NCI-H1436 (cell line): ENCODE measurements at regions not wholly inside any gene's neighbourhood (a gene's known extent, or its start where the extent isn't known, plus 50 kb on each side); places are given as distances from the start of the nearest gene placed in this dataset.

Experiments
- DNase-seq: peaks from one replicate; lab custom pipeline; 2025; lab: John Stamatoyannopoulos, UW

DNA sequence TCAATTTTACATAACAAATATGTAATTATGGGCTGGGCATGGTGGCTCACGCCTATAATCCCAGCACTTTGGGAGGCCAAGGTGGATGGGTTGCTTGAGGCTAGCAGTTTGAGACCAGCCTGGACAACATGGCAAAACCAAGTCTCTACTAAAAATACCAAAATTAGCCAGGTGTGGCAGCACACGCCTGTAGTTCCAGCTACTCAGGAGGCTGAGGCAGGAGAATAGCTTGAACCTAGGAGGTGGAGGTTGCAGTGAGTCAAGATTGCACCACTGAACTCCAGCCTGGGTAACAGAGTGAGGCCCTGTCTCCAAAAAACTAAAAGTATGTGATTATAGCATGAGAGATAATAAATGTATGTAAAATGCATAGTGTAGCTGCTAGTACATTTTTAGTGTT, 229.0 kb downstream of the PPARGC1A start:
- DNase-seq: no peak

- no peak for DNase-seq
Measured at GRCh38 chr4:23654791-23655190, 235.1 kb downstream of the PPARGC1A start.

GRCh38 chr4:23648854-23649596, 240.8 kb downstream of the PPARGC1A start:
- DNase-seq: no peak

DNA sequence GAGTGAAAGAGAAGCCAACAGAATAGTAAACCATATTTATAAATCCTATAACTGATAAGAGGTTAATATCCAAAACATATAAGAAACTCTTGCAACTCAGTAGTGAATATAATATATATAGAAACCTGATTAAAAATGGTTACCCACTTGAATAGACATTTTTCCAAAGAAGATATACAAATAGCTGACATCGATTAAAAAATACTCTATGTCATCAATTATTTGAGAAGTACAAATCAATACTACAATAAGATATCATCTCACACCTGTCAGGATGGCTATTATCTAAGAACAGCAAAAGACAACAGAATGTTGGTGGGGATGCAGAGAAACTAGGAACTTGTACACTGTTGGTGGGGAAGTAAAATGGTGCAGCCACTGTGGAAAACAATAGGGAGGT, 254.4 kb downstream of the PPARGC1A start:
- DNase-seq: no peak

GRCh38 chr4:23631255-23631950, 258.4 kb downstream of the PPARGC1A start:
- DNase-seq: no peak

- DNase-seq: no peak
Measured at GRCh38 chr4:23630110-23630509, 259.7 kb downstream of the PPARGC1A start.

DNA sequence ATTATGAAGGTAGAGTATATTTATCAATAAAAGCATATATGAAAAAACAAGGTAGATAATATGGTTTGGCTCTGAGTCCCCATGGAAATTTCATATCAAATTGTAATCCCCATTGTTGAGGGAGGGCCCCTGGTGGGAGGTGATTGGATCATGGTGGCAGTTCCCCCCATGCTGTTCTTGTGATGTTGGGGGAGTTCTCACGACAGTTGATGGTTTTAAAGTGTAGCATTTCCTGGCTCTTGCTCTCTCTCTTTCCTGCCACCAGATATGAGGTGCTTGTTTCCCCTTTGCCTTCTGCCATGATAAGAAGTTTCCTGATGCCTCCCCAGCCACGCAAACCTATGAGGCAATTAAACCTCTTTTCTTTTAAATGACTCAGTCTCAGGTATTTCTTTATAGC, 260.4 kb downstream of the PPARGC1A start:
- DNase-seq: no peak

DNA sequence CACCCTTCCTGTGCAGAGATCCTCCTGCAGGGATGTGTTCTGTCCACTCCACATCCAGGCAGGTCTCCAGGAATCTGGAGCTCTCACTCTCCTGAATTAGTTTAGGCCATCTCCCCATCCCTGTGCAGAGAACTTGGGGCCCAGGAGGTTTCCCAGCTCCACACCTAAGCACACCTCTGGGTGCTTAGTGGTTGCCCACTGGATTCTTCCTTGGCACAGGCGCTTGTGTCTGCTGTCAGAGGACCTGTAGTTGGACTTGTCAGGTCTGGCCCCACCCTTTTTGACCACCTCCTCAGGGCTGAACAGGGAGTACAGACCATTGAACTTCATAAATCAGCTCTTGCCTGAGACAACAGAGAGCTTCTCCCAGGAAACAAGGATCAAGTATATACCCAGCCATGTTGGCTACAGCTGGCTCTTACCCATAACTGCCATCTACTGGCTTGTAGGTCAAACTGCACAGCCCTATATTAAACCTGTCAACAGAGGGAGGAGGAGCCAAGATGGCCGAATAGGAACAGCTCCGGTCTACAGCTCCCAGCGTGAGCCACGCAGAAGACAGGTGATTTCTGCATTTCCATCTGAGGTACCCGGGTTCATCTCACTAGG, 275.5 kb downstream of the PPARGC1A start:
- DNase-seq: no peak

DNA sequence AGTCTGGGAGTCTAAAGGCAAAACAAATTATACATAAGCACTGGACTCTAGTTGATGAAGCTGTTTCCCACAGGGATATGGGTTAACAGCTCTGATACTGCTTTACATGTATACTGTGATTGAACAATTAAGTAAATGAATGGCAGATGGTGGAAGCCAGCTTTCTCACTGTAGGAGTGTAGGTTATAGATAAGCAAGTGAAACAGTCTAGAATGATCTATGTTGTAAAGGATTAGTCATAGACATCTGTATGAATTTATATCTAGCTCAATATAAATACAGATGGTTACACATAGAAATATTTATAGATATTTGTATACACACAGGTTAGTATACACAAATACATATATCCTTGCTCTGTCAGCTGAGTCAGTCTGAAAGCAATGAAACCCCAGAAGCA, 276.1 kb downstream of the PPARGC1A start:
- DNase-seq: no peak

- no peak for DNase-seq
Measured at GRCh38 chr4:23602720-23603119, 287.1 kb downstream of the PPARGC1A start.

GRCh38 chr4:23594125-23594524, 295.7 kb downstream of the PPARGC1A start:
- DNase-seq: no peak

- DNase-seq: no peak
Measured at GRCh38 chr4:23590431-23590830, 299.4 kb downstream of the PPARGC1A start.

GRCh38 chr4:23584024-23584423, 305.8 kb downstream of the PPARGC1A start:
- no peak for DNase-seq

DNA sequence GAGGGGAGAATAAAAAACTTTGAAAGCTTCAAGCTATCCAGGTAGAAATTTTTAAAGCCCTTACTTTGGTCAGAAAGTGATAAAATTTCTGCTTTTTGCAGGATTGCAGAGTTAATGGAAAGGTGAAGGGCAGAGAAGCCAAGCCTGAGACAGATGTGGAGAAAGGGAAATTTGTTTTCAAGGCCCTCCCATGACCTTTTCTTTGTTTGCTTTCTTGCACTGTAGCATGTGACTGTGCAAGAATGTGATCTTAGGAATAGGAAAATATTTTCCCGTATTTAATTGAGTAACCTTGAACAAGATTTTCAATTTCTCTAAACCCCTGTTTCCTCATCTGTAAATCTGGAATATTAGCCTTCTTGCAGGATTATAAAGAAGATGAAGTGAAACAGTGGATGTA, 307.2 kb downstream of the PPARGC1A start:
- no peak for DNase-seq

DNA sequence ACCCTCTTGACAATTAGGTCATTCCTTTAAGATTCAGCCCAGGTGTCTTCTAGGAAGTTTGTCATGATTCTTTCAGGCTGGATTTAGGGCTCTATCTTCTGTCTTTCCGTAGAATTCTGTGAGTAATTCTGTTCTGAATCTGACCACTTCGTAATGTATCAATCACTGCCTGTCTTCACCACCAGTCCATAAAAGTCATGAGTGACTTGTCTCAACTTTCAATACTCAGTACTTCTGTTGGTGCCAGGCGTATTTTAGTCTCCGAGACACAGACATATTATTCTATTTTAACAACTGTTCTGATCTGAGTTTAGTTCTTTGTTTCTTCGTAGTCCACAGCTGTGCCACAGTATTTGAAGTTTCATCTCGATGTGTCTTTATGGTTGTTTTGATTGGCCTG, 310.7 kb downstream of the PPARGC1A start:
- DNase-seq: no peak

- no peak for DNase-seq
Measured at GRCh38 chr4:23577398-23577797, 312.4 kb downstream of the PPARGC1A start.

DNA sequence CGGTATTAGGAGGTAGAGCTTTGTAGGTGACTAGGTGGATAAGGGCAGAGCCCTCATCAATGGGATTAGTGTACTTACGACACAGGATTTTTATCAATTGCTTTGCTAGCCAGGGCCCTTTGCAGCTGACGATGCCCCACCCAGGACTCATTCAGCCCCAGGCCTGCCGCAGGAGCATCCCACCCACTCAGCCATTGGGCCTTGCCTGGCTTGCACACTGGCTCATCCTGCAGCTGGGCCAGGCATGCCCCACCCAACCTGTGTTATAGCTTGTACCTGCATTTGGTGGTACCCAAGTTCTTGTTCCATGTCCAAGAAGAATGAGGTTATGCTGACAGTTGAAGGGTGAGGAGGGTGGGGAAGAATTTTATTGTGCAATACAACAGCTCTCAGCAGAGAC, 317.5 kb downstream of the PPARGC1A start:
- DNase-seq: no peak

DNA sequence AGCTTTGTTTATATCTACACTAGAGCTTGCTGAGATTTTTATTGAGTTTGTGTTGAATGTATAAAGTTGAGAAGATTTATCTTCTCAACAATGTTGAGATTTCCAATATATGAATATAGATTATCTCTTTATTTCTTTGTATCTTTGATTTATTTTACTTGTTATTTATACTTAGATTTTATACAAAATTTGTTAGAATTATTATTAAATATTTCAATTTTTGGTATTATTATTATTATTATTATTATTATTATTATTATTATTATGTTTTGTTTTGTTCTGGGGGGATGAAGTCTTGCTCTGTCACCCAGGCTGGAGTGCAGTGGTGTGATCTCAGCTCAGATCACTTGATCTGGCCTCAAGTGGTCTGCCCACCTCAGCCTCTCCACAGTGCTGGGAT, 322.5 kb downstream of the PPARGC1A start:
- no peak for DNase-seq

DNA sequence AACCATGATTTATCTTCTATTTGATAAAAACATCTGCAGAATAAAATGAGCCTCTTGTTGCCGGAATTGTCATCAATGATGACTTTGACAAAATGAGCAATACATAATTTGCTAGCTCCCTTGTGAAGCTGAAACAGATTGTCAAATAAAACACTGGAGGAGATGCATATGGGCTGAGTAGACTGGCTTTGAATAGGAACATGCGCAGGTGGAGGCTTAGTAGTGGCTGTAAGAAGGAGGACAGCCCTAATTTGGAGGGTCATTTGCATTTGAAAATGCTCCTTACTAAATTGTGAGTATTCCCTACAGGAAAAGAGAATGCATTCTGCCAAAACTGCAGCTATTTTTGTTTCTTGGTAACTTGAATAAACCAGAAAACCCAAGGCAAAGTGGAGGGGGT, 329.1 kb downstream of the PPARGC1A start:
- DNase-seq: no peak

GRCh38 chr4:23558101-23558500, 331.7 kb downstream of the PPARGC1A start:
- no peak for DNase-seq

DNA sequence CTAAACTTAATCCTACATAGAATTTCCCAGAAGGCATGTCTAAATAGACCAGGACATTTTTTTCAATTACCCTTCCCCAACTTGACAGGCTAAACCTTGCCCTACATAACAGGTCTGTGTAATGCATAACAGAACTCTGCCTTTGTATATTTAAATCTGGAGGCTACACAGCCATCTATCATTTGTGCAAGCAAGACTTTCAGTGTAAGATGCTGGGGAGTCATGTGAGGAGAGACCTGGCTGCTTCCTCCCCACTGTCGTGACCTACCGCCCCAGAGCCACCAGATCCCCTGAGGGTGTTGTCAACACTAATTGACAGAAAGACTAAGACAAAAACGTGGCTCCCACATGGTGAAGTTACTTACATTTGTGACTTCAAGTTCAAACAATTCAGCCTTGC, 342.2 kb downstream of the PPARGC1A start:
- DNase-seq: no peak

DNA sequence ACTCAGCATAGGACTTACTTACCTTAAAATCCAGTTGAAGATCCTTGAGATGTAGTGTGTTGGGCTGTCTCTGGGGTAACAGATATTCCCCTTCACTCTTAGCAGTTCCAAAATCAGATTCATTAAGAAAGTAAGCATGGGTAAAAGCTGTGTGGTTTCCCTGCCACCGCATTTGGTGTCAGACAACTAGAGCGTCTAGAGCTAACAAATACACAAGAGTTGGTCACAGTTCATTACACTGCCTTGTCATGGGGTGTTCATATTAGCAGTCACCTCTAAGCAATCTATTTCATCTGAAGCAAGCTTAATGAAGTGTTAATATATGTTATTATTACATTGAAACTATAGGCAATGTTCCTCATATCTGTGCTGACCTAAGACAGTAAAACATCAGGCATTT, 342.8 kb downstream of the PPARGC1A start:
- DNase-seq: no peak

DNA sequence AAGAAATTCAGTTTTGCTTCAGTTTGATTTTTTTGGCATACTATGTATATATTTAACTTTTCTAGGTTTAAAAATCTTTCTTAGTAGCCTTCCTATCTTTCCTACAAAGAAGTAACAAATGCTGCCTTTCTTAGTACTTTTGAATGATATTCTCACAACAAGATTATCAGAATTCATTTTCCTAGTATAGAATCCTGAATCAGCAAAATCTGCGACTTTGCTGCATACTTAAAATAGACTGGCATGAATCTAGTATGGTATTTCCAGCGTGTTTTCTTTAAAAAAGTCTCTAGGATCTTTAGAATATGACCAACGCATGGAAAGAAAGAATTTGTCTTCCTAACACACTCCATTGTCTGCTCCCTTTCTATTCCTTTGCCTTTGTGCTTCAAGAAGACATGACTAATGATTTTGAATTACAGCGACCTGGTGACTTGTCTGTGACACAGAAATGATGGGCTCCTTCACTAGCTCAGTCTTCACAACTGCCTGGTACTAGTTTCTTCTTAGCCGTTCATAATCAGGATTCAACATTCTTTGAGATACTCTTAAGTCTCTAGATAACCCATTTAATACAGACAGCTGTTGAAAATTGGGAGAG, 349.8 kb downstream of the PPARGC1A start:
- DNase-seq: no peak
